Aorta (tissue), 5 donors: ENCODE measurements at regions not wholly inside any gene's neighbourhood (a gene's known extent, or its start where the extent isn't known, plus 50 kb on each side); places are given as distances from the start of the nearest gene placed in this dataset.
"Not testable (repeated sequence)": the region's sequence is repeated elsewhere in the genome, so short reads cannot be mapped to it uniquely, and the experiment has no call there.

Experiments used
- ATAC-seq: fragments of 200-7000 bp; cut with Tn5 transposase; one replicate; pipeline ENCODE4 v1.9.1; 2022; ENCODE audit warnings: moderate library complexity; ENCODE audit not compliant: low FRiP score
- DNase-seq, 2 donors: peaks; one replicate each; pipeline ENCODE4 v3.0.0-alpha.2; 2020
- H3K27ac ChIP-seq, 2 donors: one replicate each; pipeline ENCODE4 v1.5.1; 2013; ENCODE audit warnings: low read length in 2 of 2, mild to moderate bottlenecking in 2 of 2, moderate library complexity in 2 of 2, control low read depth in 1 of 2, inconsistent platforms in 1 of 2, low read depth in 1 of 2
- H3K27me3 ChIP-seq, 2 donors: one replicate each; pipeline ENCODE4 v1.6.1; 2013; ENCODE audit warnings: control low read depth in 1 of 2, low read length in 1 of 2, mild to moderate bottlenecking in 1 of 2, moderate library complexity in 1 of 2; ENCODE audit not compliant: insufficient read depth in 2 of 2, control insufficient read depth in 1 of 2
- H3K36me3 ChIP-seq, 2 donors: one replicate each; pipeline ENCODE4 v1.6.1; 2013; ENCODE audit warnings: control low read depth in 1 of 2, low read length in 1 of 2, mild to moderate bottlenecking in 1 of 2; ENCODE audit not compliant: insufficient read depth in 2 of 2, control insufficient read depth in 1 of 2
- H3K4me1 ChIP-seq, 2 donors: one replicate each; pipeline ENCODE4 v1.6.1; 2013; ENCODE audit warnings: low read length in 2 of 2, control low read depth in 1 of 2, mild to moderate bottlenecking in 1 of 2, moderate library complexity in 1 of 2; ENCODE audit not compliant: insufficient read depth in 2 of 2, control insufficient read depth in 1 of 2
- H3K4me3 ChIP-seq, 2 donors: one replicate each; pipeline ENCODE4 v1.5.1; 2013; ENCODE audit warnings: low read length in 2 of 2, control low read depth in 1 of 2, mild to moderate bottlenecking in 1 of 2
- H3K9me3 ChIP-seq: one replicate; pipeline ENCODE4 v1.6.1; 2013; ENCODE audit warnings: mild to moderate bottlenecking, low read length; ENCODE audit not compliant: control insufficient read depth
- WGBS, 2 donors: extraction: QIAGEN DNeasy Blood & Tissue Kit; methylation state at CpG; one replicate each; pipeline ENCODE4 v1.1.7; 2013; 5-methylcytosine and 5-hydroxymethylcytosine counted together
- intact Hi-C, 2 donors: fragments of 100-400 bp; cut with DNase I; formaldehyde crosslinking; loops; one replicate each; pipeline versions ENCODE4 v1.14.2 to v1.15.0; 2022
- donor health status: healthy with polysubstance abuse.
- donor health status: Bipolar disorder and iron deficiency.
- donor health status: DM: no; HTN: no; CAD: no.
- donor health status: DM: no; HTN: no; CAD: no.
- donor health status: DM: yes; HTN: yes; CAD: no.

DNA sequence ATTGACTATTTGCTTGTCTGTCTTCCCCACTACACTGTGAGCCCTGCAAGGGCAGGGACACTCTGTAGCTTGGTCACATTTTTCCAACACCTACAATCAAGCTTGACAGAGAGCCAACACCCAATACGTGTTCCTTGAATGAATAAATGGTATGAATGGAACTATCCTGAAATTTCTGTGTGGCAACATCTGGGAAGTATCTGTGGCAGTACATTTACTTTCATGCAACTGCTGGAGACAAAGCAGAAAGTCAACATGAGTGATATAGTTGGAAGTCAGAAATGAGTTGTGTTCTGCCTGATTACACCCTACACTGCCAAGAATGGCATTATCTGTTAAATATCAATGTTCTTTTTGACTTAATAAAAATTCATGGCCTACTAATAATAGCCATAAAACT is 343.5 kb upstream of the F9 start:
- WGBS, 2 donors = 22 to 42% methylated on average over 1 of the region's 1 CpG
- no peak for ATAC-seq

DNA sequence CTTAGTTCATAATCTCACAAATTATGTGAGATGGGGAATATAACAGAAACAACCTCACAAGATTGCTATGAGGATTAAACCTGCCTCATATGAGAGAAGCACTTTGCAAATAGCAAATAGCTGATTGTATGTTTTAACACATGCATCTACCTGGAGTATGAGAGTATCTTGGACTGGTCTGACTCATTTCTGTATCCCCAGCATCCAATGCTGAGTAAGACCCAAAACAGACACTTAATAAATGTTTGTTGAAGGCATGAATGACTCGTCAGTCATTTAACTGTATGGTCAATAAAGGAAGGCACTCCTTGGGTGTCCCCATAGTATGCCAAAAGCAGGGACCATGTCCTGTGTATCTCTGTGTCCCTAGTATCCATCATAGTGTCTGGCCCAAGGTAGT is 350.9 kb upstream of the F9 start:
- H3K27me3 ChIP-seq = peaks cover 0 to 2% of the 10 kb centered on the region in 2 donors
- 47 to 61% methylated on average over 1 of the region's 1 CpG for WGBS, 2 donors
- DNase-seq (no peak), ATAC-seq (no peak)
- no peaks in the 10 kb centered on the region for H3K36me3 ChIP-seq
- H3K4me3 ChIP-seq = no peak overlapping the region
- no peaks in the 10 kb centered on the region for H3K9me3 ChIP-seq
- intact Hi-C loops = no loop called here
- H3K27ac ChIP-seq = no peak overlapping the region
- no peaks in the 10 kb centered on the region for H3K4me1 ChIP-seq

More for the DNA sequence above, 343.5 kb upstream of the F9 start:
- Histone ChIP-seq H3K36me3 (no peaks in the 10 kb centered on the region), H3K27me3 (no peaks in the 10 kb centered on the region), H3K27ac (no peak overlapping the region), H3K9me3 (no peaks in the 10 kb centered on the region), H3K4me3 (no peak overlapping the region), H3K4me1 (no peaks in the 10 kb centered on the region)
- intact Hi-C loops = no loop called here
- no peak for DNase-seq

DNA sequence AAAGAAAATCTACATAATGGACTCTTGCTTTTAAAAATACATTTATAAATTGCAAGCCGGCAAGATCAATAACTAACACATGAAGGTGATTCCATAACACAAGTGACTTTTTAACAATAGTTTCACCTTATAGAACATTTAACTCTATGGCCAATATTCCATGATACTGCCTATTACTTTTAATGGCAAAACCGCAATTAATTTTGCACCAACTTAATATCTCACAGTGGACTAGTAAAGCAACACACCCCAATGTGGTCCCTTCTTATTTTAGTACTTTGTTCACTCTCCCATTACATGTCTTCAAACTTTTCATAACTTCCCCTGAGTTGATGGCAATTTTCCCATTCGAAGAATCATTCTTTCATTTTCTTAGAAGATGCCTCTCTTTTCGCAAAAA is 351.6 kb upstream of the F9 start:
- Histone ChIP-seq H3K4me1 (no peaks in the 10 kb centered on the region), H3K27me3 (peaks cover 0 to 2% of the 10 kb centered on the region in 2 donors), H3K36me3 (no peaks in the 10 kb centered on the region), H3K4me3 (no peak overlapping the region), H3K9me3 (no peaks in the 10 kb centered on the region), H3K27ac (no peak overlapping the region)
- no peak for DNase-seq
- ATAC-seq = no peak
- intact Hi-C loops = no loop called here
- WGBS, 2 donors = 70 to 73% methylated on average over 4 of the region's 4 CpGs

DNA sequence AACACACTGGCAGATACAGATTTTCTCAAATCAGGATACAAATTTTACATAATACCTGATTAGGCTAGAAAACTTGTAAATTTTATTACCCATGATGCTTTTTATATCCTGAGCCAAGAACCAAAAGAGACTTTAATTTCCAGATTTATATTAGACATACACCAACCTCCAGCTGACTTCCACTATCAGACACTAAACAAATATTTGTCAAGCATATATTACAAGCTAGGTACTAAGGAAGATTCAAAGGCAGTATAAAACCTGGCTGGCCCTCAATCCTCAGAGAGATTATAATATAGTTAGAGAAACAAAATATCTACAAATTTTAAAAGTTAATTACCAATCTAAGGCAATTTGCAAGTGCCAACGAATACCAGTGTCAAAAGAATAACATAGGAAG is 357.8 kb upstream of the F9 start:
- H3K4me1 ChIP-seq = no peaks in the 10 kb centered on the region
- H3K9me3 ChIP-seq = no peaks in the 10 kb centered on the region
- no peaks in the 10 kb centered on the region for H3K36me3 ChIP-seq
- H3K4me3 ChIP-seq = no peak overlapping the region
- 62 to 79% methylated on average over 1 of the region's 1 CpG for WGBS, 2 donors
- intact Hi-C loops = no loop called here
- no peak for ATAC-seq
- DNase-seq = no peak
- H3K27ac ChIP-seq = no peak overlapping the region
- H3K27me3 ChIP-seq = no peaks in the 10 kb centered on the region

DNA sequence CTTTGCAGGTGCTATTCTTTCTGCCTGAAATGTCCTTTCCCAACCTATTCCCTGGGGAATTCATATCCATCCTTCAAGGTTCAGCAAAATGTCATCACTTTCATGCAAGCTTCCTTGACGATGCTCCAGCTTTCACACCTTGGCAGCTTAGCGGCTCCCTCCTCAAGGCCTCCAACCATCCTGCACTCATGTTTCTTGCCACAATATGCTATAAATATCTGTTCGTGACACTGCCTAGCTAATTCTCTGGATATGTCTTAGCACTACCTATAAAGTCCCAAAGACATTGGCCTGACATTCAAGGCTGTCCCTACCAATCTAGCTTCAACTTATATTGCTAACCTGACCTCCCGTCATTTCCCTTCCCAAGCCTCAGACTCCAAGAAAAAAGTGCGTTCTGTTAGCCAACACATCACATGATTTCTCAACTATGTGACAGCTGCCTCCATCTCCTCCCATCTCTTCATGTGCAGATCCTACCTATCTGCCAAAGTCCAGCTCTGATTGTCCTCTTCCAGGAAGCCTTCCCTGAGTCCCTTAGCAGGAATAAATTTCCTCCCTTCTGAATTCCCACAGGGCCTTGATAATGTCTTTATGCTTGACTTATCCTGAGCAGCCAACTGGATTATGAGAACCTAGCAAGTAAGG is 359.9 kb upstream of the F9 start:
- DNase-seq = no peak
- H3K9me3 ChIP-seq = no peaks in the 10 kb centered on the region
- intact Hi-C loops = no loop called here
- no peak overlapping the region for H3K27ac ChIP-seq
- no peaks in the 10 kb centered on the region for H3K36me3 ChIP-seq
- 62 to 67% methylated on average over 5 of the region's 5 CpGs for WGBS, 2 donors
- H3K27me3 ChIP-seq = no peaks in the 10 kb centered on the region
- ATAC-seq = no peak
- H3K4me1 ChIP-seq = no peaks in the 10 kb centered on the region
- H3K4me3 ChIP-seq = no peak overlapping the region

DNA sequence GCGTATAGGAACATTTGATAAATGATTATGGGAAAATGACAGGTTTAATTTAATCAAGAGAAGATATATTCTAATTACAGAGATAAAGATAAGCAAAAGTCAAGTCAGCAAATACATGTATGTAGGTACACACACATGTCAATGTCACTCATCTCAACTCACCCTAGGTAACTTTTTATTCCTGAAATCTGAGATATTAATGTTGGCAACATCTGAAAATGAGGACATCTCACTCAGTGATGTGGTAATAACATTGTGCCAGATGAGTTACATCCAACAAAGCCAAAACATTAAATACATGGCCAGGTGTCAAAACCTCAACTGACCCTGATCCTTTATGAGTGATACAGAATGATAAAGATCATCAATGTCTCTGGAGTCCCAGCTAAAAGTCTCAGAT is 363.3 kb upstream of the F9 start:
- no peaks in the 10 kb centered on the region for H3K9me3 ChIP-seq
- intact Hi-C loops = no loop called here
- H3K36me3 ChIP-seq = no peaks in the 10 kb centered on the region
- no peak for DNase-seq
- no peak overlapping the region for H3K4me3 ChIP-seq
- no peak for ATAC-seq
- H3K27me3 ChIP-seq = no peaks in the 10 kb centered on the region
- H3K27ac ChIP-seq = no peak overlapping the region
- no peaks in the 10 kb centered on the region for H3K4me1 ChIP-seq
- 71 to 84% methylated on average over 1 of the region's 1 CpG for WGBS, 2 donors

DNA sequence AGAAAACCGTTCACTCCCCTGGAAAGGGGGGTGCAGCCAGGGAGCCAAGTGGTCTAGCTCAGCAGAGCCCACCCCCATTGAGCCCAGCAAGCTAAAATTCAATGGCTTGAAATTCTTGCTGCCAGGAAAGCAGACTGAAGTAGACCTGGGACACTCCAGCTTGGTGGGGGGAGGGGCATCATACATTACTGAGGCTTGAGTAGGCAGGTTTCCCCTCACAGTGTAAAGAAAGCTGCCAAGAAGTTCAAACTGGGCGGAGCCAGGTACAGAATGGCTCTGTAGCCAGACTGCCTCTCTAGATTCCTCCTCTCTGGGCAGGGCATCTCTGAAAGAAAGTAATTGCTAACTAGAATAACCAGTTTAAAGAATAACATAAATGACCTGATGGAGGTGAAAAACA is 372.3 kb upstream of the F9 start:
- Histone ChIP-seq H3K4me1 (no peaks in the 10 kb centered on the region), H3K4me3 (no peak overlapping the region), H3K27me3 (no peaks in the 10 kb centered on the region), H3K36me3 (no peaks in the 10 kb centered on the region), H3K9me3 (no peaks in the 10 kb centered on the region), H3K27ac (no peak overlapping the region)
- 36 to 65% methylated on average over 2 of the region's 2 CpGs for WGBS, 2 donors
- ATAC-seq (no peak), DNase-seq (no peak)
- intact Hi-C loops = no loop called here

DNA sequence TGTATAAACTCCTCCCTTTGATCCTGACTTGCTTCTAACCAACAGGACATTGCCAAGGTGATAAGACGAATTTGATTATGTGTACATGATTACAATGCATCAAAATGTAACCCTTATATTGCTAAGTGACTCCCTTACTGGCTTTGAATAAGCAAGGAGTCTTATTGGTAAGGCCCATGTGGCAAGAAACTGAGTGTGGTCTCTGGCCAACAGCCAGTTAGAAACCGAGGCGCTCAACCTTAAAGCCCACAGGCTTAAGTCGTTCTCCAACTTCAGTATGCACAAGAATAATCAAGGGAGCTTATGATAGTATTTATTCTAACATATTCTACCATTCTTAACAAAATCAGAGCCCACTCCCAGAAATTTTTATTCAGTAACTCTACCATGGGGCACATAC is 374.2 kb upstream of the F9 start:
- Histone ChIP-seq H3K9me3 (no peaks in the 10 kb centered on the region), H3K4me3 (no peak overlapping the region), H3K27ac (no peak overlapping the region), H3K36me3 (no peaks in the 10 kb centered on the region), H3K27me3 (no peaks in the 10 kb centered on the region), H3K4me1 (no peaks in the 10 kb centered on the region)
- ATAC-seq = no peak
- WGBS, 2 donors = 69 to 78% methylated on average over 4 of the region's 4 CpGs
- intact Hi-C loops = no loop called here
- DNase-seq = no peak

- DNase-seq, H3K27me3 ChIP-seq, ATAC-seq, H3K4me1 ChIP-seq, intact Hi-C loops, H3K27ac ChIP-seq, H3K9me3 ChIP-seq, H3K36me3 ChIP-seq, H3K4me3 ChIP-seq: not testable (repeated sequence)
- WGBS, 2 donors = 73 to 82% methylated on average over 5 of the region's 5 CpGs
Observed at GRCh38 chrX:139146625-139147024, 383.9 kb upstream of the F9 start.
